Stimulated activated CD8-positive, alpha-beta memory T cell treated with anti-CD3 and anti-CD28 coated beads, Interleukin-12 subunit alpha, Interleukin-12 subunit beta, amount 100 ng/mL, for 24 hours (primary cell): ENCODE measurements at regions not wholly inside any gene's neighbourhood (a gene's known extent, or its start where the extent isn't known, plus 50 kb on each side); places are given as distances from the start of the nearest gene placed in this dataset.
"Not testable (repeated sequence)": the region's sequence is repeated elsewhere in the genome, so short reads cannot be mapped to it uniquely, and the experiment has no call there.

ENCODE experiments used
- DNase-seq: peaks from one replicate; pipeline ENCODE4 v3.0.0-alpha.2; 2020; ENCODE audit errors: extremely low read depth

GRCh38 chr16:48999044-48999443 lies 282.6 kb downstream of the CBLN1 start:
- DNase-seq, result no peak

GRCh38 chr16:48997946-48998345 lies 283.7 kb downstream of the CBLN1 start:
- DNase-seq, result no peak

GRCh38 chr16:48997081-48997615 lies 284.5 kb downstream of the CBLN1 start:
- DNase-seq, result no peak

GRCh38 chr16:48978501-48978900 lies 303.1 kb downstream of the CBLN1 start:
- no peak for DNase-seq

- no peak for DNase-seq
These were observed 309.4 kb downstream of the CBLN1 start for GRCh38 chr16:48972236-48972635.

- no peak for DNase-seq
These were observed 310.0 kb downstream of the CBLN1 start for GRCh38 chr16:48971571-48972077.

GRCh38 chr16:48970216-48970615 lies 311.4 kb downstream of the CBLN1 start:
- no peak for DNase-seq

GRCh38 chr16:48969611-48970010 lies 312.0 kb downstream of the CBLN1 start:
- DNase-seq, result no peak

- DNase-seq, result no peak
These were observed 316.3 kb downstream of the CBLN1 start for GRCh38 chr16:48965386-48965785.

- DNase-seq, result no peak
These were observed 317.6 kb downstream of the CBLN1 start for GRCh38 chr16:48963901-48964615.

- DNase-seq, result no peak
These were observed 318.3 kb downstream of the CBLN1 start for GRCh38 chr16:48963306-48963705.

GRCh38 chr16:48961546-48961945 lies 320.1 kb downstream of the CBLN1 start:
- no peak for DNase-seq

- no peak for DNase-seq
These were observed 320.8 kb downstream of the CBLN1 start for GRCh38 chr16:48960830-48961229.

- DNase-seq, result no peak
These were observed 321.9 kb downstream of the CBLN1 start for GRCh38 chr16:48959747-48960146.

- no peak for DNase-seq
These were observed 322.4 kb downstream of the CBLN1 start for GRCh38 chr16:48959204-48959603.

GRCh38 chr16:48958681-48959080 lies 323.0 kb downstream of the CBLN1 start:
- DNase-seq, result no peak

GRCh38 chr16:48956620-48957019 lies 325.0 kb downstream of the CBLN1 start:
- no peak for DNase-seq

GRCh38 chr16:48955837-48956236 lies 325.8 kb downstream of the CBLN1 start:
- no peak for DNase-seq

GRCh38 chr16:48951621-48952125 lies 330.0 kb downstream of the CBLN1 start:
- not testable (repeated sequence) for DNase-seq

GRCh38 chr16:48950184-48950583 lies 331.5 kb downstream of the CBLN1 start:
- DNase-seq, result no peak

GRCh38 chr16:48949636-48950035 lies 332.0 kb downstream of the CBLN1 start:
- DNase-seq, result no peak

- DNase-seq, result no peak
These were observed 332.7 kb downstream of the CBLN1 start for GRCh38 chr16:48948911-48949310.

- no peak for DNase-seq
These were observed 334.3 kb downstream of the CBLN1 start for GRCh38 chr16:48947371-48947713.
